ENCODE measurements at regions not wholly inside any gene's neighbourhood (a gene's known extent, or its start where the extent isn't known, plus 50 kb on each side); places are given as distances from the start of the nearest gene placed in this dataset.

DNA sequence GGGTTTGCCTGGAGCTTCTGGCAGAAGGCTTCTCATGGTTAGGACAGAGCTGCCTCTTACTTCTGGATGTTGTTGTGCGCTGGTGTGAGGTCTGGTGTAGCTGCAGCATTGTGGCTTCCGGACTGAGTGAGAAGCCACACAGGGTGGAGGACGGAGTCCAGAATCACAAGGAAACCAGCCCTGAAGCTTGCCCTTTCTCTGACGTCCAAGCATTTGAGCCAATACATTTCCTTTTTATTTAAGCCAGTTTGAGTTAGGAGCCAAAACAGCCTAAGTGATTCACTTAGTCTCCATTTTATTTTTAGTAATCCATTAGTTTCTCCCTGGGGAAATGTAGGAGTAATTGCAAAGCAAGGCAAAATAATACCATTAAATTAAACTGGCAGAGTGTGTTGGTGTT is 402.4 kb upstream of the RGS6 start:
- FAIRE-seq (no peak), DNase-seq (ENCODE audit: extremely low read depth in 1 of 4, low spot score in 3 of 4) (no peak), ATAC-seq (no peak)
- ChIA-PET CTCF (ENCODE audit: low intra/inter-chr PET ratio) (interaction anchor here (0.7 kb wide), 1 partner anchor 227 kb away, joined by 5 read pairs; no protein-coding TSS in a partner anchor), POLR2A (no interaction called here)
- in situ Hi-C loops (cut with MboI), result no loop called here
- no peak overlapping the region for H3K9ac ChIP-seq (ENCODE audit: insufficient read depth in 1 of 2, low read depth in 2 of 2, low read length in 2 of 2)
- no peaks in the 10 kb centered on the region for H3K27me3 ChIP-seq (ENCODE audit: control insufficient read depth in 2 of 2, insufficient read depth in 2 of 2, low read length in 2 of 2)
- H3K27ac ChIP-seq (ENCODE audit: extremely low read depth, low read depth, low read length), result no peak overlapping the region
- TF ChIP-seq WHSC1 (IDR thresholded peaks at IDR 0.05; ENCODE audit: low read length), result no peak
- no peak for TF ChIP-seq SRSF7 (optimal IDR thresholded peaks at IDR 0.05; ENCODE audit: low read depth, low read length)
- no peak for TF ChIP-seq KDM4B (IDR thresholded peaks at IDR 0.05; ENCODE audit: borderline replicate concordance in 2 of 2, low read depth in 1 of 2)
- TF ChIP-seq, protein P1, sequence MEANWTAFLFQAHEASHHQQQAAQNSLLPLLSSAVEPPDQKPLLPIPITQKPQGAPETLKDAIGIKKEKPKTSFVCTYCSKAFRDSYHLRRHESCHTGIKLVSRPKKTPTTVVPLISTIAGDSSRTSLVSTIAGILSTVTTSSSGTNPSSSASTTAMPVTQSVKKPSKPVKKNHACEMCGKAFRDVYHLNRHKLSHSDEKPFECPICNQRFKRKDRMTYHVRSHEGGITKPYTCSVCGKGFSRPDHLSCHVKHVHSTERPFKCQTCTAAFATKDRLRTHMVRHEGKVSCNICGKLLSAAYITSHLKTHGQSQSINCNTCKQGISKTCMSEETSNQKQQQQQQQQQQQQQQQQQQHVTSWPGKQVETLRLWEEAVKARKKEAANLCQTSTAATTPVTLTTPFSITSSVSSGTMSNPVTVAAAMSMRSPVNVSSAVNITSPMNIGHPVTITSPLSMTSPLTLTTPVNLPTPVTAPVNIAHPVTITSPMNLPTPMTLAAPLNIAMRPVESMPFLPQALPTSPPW (CRISPR knock-in tag; IDR thresholded peaks at IDR 0.05), result no peak
- no peak for TF ChIP-seq SNRNP70 (optimal IDR thresholded peaks at IDR 0.05; ENCODE audit: low read depth, low read length)
- no peak for TF ChIP-seq BACH1 (tag; IDR thresholded peaks at IDR 0.05)
- TF ChIP-seq NRF1 (conservative IDR thresholded peaks at IDR 0.05 in 1 of 2, IDR thresholded peaks at IDR 0.05 in 1 of 2), result no peak
- TF ChIP-seq ZNF184 (CRISPR knock-in tag; IDR thresholded peaks at IDR 0.05), result no peak
- TF ChIP-seq, protein P2, sequence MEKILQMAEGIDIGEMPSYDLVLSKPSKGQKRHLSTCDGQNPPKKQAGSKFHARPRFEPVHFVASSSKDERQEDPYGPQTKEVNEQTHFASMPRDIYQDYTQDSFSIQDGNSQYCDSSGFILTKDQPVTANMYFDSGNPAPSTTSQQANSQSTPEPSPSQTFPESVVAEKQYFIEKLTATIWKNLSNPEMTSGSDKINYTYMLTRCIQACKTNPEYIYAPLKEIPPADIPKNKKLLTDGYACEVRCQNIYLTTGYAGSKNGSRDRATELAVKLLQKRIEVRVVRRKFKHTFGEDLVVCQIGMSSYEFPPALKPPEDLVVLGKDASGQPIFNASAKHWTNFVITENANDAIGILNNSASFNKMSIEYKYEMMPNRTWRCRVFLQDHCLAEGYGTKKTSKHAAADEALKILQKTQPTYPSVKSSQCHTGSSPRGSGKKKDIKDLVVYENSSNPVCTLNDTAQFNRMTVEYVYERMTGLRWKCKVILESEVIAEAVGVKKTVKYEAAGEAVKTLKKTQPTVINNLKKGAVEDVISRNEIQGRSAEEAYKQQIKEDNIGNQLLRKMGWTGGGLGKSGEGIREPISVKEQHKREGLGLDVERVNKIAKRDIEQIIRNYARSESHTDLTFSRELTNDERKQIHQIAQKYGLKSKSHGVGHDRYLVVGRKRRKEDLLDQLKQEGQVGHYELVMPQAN (IDR thresholded peaks at IDR 0.05; ENCODE audit: borderline replicate concordance), result no peak
- TF ChIP-seq BRCA1 (IDR thresholded peaks at IDR 0.05), result no peak
- TF ChIP-seq BRCA1 (CRISPR knock-in tag; IDR thresholded peaks at IDR 0.05), result no peak
- TF ChIP-seq XRCC4 (IDR thresholded peaks at IDR 0.05; ENCODE audit: extremely low read depth, insufficient read depth, insufficient read length), result no peak
- no peak for TF ChIP-seq HDAC8 (tag; IDR thresholded peaks at IDR 0.05)
- no peak for TF ChIP-seq ZNF324 (CRISPR knock-in tag; IDR thresholded peaks at IDR 0.05)
- TF ChIP-seq, protein P3, sequence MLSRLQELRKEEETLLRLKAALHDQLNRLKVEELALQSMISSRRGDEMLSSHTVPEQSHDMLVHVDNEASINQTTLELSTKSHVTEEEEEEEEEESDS (CRISPR knock-in tag; IDR thresholded peaks at IDR 0.05), result no peak
- no peak for TF ChIP-seq BHLHE40 (IDR thresholded peaks at IDR 0.05; ENCODE audit: low read length)
- H3K79me2 ChIP-seq (ENCODE audit: control insufficient read depth, insufficient read depth, low read length), result no peaks in the 10 kb centered on the region
- WGBS (ENCODE audit: insufficient coverage, low coverage, missing lambda C conversion rate), result 74% methylated on average over 3 of the region's 4 CpGs
- H3K4me3 ChIP-seq, result no peak overlapping the region
- no TSS peak for BruUV-seq (replicated peaks)
- no peaks in the 10 kb centered on the region for H3K9me1 ChIP-seq (ENCODE audit: control insufficient read depth, insufficient read depth, low read length)
- intact Hi-C loops (cut with micrococcal nuclease), result no loop called here
- H3K36me3 ChIP-seq (ENCODE audit: control insufficient read depth, insufficient read depth, low read length), result no peaks in the 10 kb centered on the region
- no peak overlapping the region for H3K4me2 ChIP-seq (ENCODE audit: insufficient read depth, low read length)
- no peaks in the 10 kb centered on the region for H3K9me3 ChIP-seq (replicated peaks; ENCODE audit: control insufficient read depth, insufficient read depth, low read depth, low read length)
- no peak overlapping the region for H2AFZ ChIP-seq (ENCODE audit: low read depth, low read length)
- H4K20me1 ChIP-seq (replicated peaks; ENCODE audit: control insufficient read depth, insufficient read depth, low read length), result no peaks in the 10 kb centered on the region
- H3K4me1 ChIP-seq (replicated peaks in 1 of 2; ENCODE audit: control insufficient read depth in 2 of 2, insufficient read depth in 2 of 2, low read length in 2 of 2), result no peaks in the 10 kb centered on the region; a peak in 1 of 5 replicates

Measured in K562 (cell line).